PFSK-1 (cell line): ENCODE measurements at regions not wholly inside any gene's neighbourhood (a gene's known extent, or its start where the extent isn't known, plus 50 kb on each side); places are given as distances from the start of the nearest gene placed in this dataset.

Experiments used
- FOXP2 ChIP-seq: optimal IDR thresholded peaks from 2 replicates; pipeline ENCODE3; 2011; ENCODE audit warnings: borderline replicate concordance, control low read depth, inconsistent platforms; ENCODE audit not compliant: insufficient read depth; ENCODE audit errors: extremely low read length, extremely low read depth
- POLR2AphosphoS5 ChIP-seq: IDR thresholded peaks from 2 replicates; pipeline ENCODE4 v1.6.1; 2012; ENCODE audit warnings: low read depth, mild to moderate bottlenecking, control low read depth, low read length, moderate library complexity
- REST ChIP-seq, 2 experiments: IDR thresholded peaks; 2 replicates each; pipeline versions ENCODE4 v1.6.1 to v1.8.0; 2011 to 2012; ENCODE audit warnings: low read depth in 2 of 2, low read length in 2 of 2, control low read depth in 1 of 2, inconsistent platforms in 1 of 2, mild to moderate bottlenecking in 1 of 2, moderate library complexity in 1 of 2; ENCODE audit not compliant: insufficient read depth in 1 of 2
- SIN3A ChIP-seq: IDR thresholded peaks from 2 replicates; pipeline ENCODE4 v1.6.1; 2012; ENCODE audit warnings: mild to moderate bottlenecking, low read length, moderate library complexity, borderline replicate concordance; ENCODE audit not compliant: insufficient read depth
- TAF1 ChIP-seq: IDR thresholded peaks from 2 replicates; pipeline ENCODE4 v1.6.1; 2012; ENCODE audit warnings: low read length, control low read depth, borderline replicate concordance; ENCODE audit not compliant: insufficient read depth

- TF ChIP-seq TAF1 (no peak), FOXP2 (no peak)
These were observed 378.4 kb downstream of the RPRM start for GRCh38 chr2:153100151-153100550.

- TF ChIP-seq TAF1 (no peak), FOXP2 (no peak), REST (IDR thresholded peaks at IDR 0.05; ENCODE audit: insufficient read depth in 1 of 2, low read depth in 2 of 2, low read length in 2 of 2) (no peak), SIN3A (no peak), POLR2AphosphoS5 (no peak)
These were observed 379.7 kb downstream of the ARL6IP6 start for GRCh38 chr2:153098073-153098472.

GRCh38 chr2:153096272-153096671 is 377.9 kb downstream of the ARL6IP6 start:
- TF ChIP-seq TAF1 (no peak), SIN3A (no peak), POLR2AphosphoS5 (no peak), REST (IDR thresholded peaks at IDR 0.05; ENCODE audit: insufficient read depth in 1 of 2, low read depth in 2 of 2, low read length in 2 of 2) (no peak), FOXP2 (no peak)

- TF ChIP-seq TAF1 (no peak), REST (IDR thresholded peaks at IDR 0.05; ENCODE audit: insufficient read depth in 1 of 2, low read depth in 2 of 2, low read length in 2 of 2) (no peak)
These were observed 372.9 kb downstream of the ARL6IP6 start for GRCh38 chr2:153091344-153091743.

GRCh38 chr2:153079315-153079714 is 360.9 kb downstream of the ARL6IP6 start:
- TF ChIP-seq TAF1 = no peak
- TF ChIP-seq SIN3A = no peak
- no peak for TF ChIP-seq POLR2AphosphoS5
- no peak for TF ChIP-seq REST (IDR thresholded peaks at IDR 0.05; ENCODE audit: insufficient read depth in 1 of 2, low read depth in 2 of 2, low read length in 2 of 2)
- no peak for TF ChIP-seq FOXP2
